Thyroid gland (tissue), 4 donors: ENCODE measurements at regions not wholly inside any gene's neighbourhood (a gene's known extent, or its start where the extent isn't known, plus 50 kb on each side); places are given as distances from the start of the nearest gene placed in this dataset.

ENCODE experiments used
- POLR2A ChIP-seq, 2 donors: fragments of 450-650 bp; IDR thresholded peaks; one replicate each; pipeline ENCODE4 v1.6.1; 2017; ENCODE audit warnings: antibody characterized with exemption in 2 of 2, mild to moderate bottlenecking in 2 of 2, moderate library complexity in 1 of 2
- TF ChIP-seq, protein P1 (sequence below), 6 experiments: fragments of 200-600 bp in 3 of 6; fragments of 450-650 bp in 3 of 6; sonication (generic) in 3 of 6; IDR thresholded peaks; one replicate each; pipeline ENCODE4 v1.5.1; 2016 to 2019; ENCODE audit warnings: antibody characterized with exemption in 6 of 6, mild to moderate bottlenecking in 2 of 6, inconsistent platforms in 1 of 6, moderate library complexity in 1 of 6

DNA sequence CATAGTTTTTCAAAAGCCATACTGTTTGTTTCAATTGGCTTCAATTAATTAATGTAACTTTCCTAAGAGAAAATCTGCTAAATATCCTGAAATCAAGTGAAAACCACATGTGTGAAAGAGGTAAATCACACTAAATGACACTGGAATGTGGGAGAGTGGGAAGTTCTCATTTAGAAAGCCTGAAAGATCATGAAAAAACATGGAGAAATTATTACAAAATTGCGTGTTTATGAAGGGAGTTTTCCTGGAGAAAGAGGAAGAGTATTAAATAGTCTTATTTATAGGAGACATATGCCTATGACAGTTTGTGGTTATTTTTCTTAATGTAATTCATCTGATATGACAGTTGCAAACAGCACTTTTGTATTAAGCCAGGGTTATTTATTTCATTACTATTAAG is 183.7 kb downstream of the DKK2 start:
- TF ChIP-seq, protein P1, sequence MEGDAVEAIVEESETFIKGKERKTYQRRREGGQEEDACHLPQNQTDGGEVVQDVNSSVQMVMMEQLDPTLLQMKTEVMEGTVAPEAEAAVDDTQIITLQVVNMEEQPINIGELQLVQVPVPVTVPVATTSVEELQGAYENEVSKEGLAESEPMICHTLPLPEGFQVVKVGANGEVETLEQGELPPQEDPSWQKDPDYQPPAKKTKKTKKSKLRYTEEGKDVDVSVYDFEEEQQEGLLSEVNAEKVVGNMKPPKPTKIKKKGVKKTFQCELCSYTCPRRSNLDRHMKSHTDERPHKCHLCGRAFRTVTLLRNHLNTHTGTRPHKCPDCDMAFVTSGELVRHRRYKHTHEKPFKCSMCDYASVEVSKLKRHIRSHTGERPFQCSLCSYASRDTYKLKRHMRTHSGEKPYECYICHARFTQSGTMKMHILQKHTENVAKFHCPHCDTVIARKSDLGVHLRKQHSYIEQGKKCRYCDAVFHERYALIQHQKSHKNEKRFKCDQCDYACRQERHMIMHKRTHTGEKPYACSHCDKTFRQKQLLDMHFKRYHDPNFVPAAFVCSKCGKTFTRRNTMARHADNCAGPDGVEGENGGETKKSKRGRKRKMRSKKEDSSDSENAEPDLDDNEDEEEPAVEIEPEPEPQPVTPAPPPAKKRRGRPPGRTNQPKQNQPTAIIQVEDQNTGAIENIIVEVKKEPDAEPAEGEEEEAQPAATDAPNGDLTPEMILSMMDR (IDR thresholded peaks at IDR 0.05): no peak
- TF ChIP-seq POLR2A (IDR thresholded peaks at IDR 0.05): no peak
